ENCODE measurements at regions not wholly inside any gene's neighbourhood (a gene's known extent, or its start where the extent isn't known, plus 50 kb on each side); places are given as distances from the start of the nearest gene placed in this dataset.

GRCh38 chr6:22656706-22657351 is 87.5 kb downstream of the HDGFL1 start:
- TF ChIP-seq, protein P1, sequence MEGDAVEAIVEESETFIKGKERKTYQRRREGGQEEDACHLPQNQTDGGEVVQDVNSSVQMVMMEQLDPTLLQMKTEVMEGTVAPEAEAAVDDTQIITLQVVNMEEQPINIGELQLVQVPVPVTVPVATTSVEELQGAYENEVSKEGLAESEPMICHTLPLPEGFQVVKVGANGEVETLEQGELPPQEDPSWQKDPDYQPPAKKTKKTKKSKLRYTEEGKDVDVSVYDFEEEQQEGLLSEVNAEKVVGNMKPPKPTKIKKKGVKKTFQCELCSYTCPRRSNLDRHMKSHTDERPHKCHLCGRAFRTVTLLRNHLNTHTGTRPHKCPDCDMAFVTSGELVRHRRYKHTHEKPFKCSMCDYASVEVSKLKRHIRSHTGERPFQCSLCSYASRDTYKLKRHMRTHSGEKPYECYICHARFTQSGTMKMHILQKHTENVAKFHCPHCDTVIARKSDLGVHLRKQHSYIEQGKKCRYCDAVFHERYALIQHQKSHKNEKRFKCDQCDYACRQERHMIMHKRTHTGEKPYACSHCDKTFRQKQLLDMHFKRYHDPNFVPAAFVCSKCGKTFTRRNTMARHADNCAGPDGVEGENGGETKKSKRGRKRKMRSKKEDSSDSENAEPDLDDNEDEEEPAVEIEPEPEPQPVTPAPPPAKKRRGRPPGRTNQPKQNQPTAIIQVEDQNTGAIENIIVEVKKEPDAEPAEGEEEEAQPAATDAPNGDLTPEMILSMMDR (IDR thresholded peaks at IDR 0.05): no peak
- TF ChIP-seq POLR2A (IDR thresholded peaks at IDR 0.05): no peak

Data from stomach (tissue), 4 donors.